Retinal pigment epithelial cell (primary cell): ENCODE measurements at regions not wholly inside any gene's neighbourhood (a gene's known extent, or its start where the extent isn't known, plus 50 kb on each side); places are given as distances from the start of the nearest gene placed in this dataset.

Source experiments
- DNase-seq: peaks from one replicate; pipeline ENCODE4 v3.0.0-alpha.2; 2010; ENCODE audit warnings: low read depth
- H3K4me3 ChIP-seq: 2 replicates; pipeline ENCODE4 v1.5.1; 2011; ENCODE audit warnings: mild to moderate bottlenecking, low read length, control low read depth, moderate library complexity
- CTCF ChIP-seq: conservative IDR thresholded peaks from 2 replicates; pipeline ENCODE4 v1.5.1; 2011; ENCODE audit warnings: low read depth, low read length, control low read depth, inconsistent platforms

GRCh38 chr2:63789338-63790020, 52.2 kb upstream of the UGP2 start:
- DNase-seq, result no peak
- TF ChIP-seq CTCF, result no peak
- H3K4me3 ChIP-seq, result no peak overlapping the region

- DNase-seq, result no peak
- no peak for TF ChIP-seq CTCF
- H3K4me3 ChIP-seq, result no peak overlapping the region
These were observed 51.2 kb upstream of the UGP2 start for GRCh38 chr2:63790491-63790890.

- DNase-seq, result peak; percentile 48
- no peak overlapping the region for H3K4me3 ChIP-seq
- TF ChIP-seq CTCF, result no peak
These were observed 50.8 kb upstream of the UGP2 start for GRCh38 chr2:63790906-63791305.

GRCh38 chr2:63791387-63791786, 50.3 kb upstream of the UGP2 start:
- TF ChIP-seq CTCF, result no peak

More at GRCh38 chr2:63791387-63791786, 50.3 kb upstream of the UGP2 start:
- no peak overlapping the region for H3K4me3 ChIP-seq
- DNase-seq, result no peak
